GM18526 (cell line): ENCODE measurements at regions not wholly inside any gene's neighbourhood (a gene's known extent, or its start where the extent isn't known, plus 50 kb on each side); places are given as distances from the start of the nearest gene placed in this dataset.

Source experiments
- POLR2A ChIP-seq: IDR thresholded peaks from 3 replicates; pipeline ENCODE4 v1.6.1; 2011; ENCODE audit not compliant: insufficient read length; ENCODE audit errors: extremely low read depth

GRCh38 chr19:28422046-28422445 is 790.9 kb downstream of the UQCRFS1 start:
- TF ChIP-seq POLR2A = no peak

GRCh38 chr19:28420811-28421550 is 792.0 kb downstream of the UQCRFS1 start:
- TF ChIP-seq POLR2A = no peak

- TF ChIP-seq POLR2A = no peak
Measured at GRCh38 chr19:28419312-28419711, 793.6 kb downstream of the UQCRFS1 start.

GRCh38 chr19:28417361-28417760 is 795.6 kb downstream of the UQCRFS1 start:
- TF ChIP-seq POLR2A = no peak

GRCh38 chr19:28416245-28416644 is 796.7 kb downstream of the UQCRFS1 start:
- TF ChIP-seq POLR2A = no peak

DNA sequence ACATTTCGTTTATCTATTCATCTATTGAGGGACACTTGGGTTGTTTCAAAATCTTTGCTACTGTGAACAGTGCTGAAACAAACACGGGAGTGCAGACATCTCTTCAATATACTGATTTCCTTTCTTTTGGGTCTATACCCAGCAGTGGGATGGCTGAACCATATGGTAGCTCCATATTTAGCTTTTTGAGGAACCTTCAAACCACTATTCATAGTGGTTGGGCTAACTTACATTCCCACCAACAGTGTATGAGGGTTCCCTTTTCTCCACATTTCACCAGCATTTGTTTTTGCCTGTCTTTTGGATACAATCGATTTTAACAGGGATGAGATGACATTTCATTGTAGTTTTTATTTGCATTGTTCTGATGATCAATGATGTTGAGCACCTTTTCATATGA is 798.2 kb downstream of the UQCRFS1 start:
- no peak for TF ChIP-seq POLR2A

DNA sequence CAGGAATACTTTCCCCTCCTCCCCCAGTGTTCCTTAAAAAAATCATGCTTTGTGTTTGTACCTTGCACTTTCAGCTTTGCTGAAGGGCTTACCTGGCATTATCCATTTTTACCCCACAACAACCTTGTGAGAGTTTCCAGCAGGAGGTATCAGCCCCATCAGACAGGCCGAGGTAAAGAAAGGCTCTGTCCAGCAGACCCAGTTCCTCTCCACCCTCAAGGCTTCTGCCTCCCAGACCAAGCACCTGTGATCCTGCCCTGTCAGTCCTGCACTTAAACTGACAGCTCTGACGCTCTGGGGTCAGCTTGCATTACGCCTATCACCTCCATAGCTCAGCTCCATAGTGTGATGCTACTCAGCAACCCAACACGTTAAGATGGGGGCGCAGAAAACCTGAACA is 803.1 kb downstream of the UQCRFS1 start:
- no peak for TF ChIP-seq POLR2A

DNA sequence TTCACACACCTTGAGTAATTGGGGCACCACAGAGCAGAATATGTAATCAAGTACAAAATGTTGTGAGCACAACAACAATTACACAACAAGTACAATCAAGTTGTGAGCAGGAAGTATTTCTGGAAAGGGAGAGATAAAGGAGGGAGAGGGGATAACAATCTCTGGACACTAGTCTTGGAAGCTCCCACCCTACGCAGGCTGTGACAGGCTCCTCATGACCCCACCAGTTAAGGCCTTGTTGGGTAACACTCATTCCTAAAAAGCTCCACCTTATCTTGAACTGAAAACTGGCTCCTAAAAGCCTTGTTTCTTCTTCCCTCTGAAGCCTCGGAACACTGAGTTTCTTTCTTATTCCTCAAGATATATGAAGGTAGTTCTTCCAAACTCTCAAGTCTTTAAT is 806.0 kb downstream of the UQCRFS1 start:
- no peak for TF ChIP-seq POLR2A

DNA sequence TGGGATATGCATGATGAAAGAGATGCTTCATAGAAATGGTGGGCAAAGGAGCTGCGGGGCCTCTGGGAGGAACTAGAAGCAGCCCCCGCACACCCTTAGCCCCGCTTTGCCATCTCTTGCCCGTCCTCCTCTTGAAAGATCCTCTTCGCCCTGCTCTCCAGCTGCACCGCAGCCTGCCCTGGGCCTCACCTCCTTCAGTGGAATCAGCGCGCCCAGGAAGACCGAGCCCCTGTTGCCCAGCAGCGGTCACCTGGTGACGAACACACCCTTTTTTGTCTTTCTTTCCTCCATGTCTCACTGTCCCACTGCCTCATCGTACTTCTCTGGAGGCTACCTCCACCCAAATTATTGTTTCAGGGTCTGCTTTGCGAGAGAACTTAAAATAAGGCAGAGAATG is 807.6 kb downstream of the UQCRFS1 start:
- no peak for TF ChIP-seq POLR2A

- no peak for TF ChIP-seq POLR2A
Measured at GRCh38 chr19:28404472-28404871, 808.5 kb downstream of the UQCRFS1 start.

DNA sequence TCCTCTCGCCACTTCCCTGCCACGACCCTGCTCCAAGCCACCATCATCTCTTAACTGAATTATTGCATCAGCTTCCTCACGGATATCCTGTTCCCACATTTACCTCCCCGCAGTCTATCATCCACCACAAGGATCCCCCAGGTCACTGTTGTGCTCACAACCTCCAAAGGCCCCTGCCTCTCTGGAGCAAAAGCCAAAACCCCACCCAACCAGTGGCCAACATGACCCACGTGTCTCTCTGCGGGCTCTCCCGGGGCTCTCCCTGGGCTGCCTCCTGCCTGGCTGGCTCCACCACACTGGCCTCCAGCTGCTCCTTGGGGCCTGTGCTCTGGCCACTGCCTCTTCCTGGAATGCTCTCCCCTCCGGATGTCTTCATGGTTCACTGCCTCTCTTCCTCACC is 809.3 kb downstream of the UQCRFS1 start:
- no peak for TF ChIP-seq POLR2A

- no peak for TF ChIP-seq POLR2A
Measured at GRCh38 chr19:28402701-28403290, 810.2 kb downstream of the UQCRFS1 start.

DNA sequence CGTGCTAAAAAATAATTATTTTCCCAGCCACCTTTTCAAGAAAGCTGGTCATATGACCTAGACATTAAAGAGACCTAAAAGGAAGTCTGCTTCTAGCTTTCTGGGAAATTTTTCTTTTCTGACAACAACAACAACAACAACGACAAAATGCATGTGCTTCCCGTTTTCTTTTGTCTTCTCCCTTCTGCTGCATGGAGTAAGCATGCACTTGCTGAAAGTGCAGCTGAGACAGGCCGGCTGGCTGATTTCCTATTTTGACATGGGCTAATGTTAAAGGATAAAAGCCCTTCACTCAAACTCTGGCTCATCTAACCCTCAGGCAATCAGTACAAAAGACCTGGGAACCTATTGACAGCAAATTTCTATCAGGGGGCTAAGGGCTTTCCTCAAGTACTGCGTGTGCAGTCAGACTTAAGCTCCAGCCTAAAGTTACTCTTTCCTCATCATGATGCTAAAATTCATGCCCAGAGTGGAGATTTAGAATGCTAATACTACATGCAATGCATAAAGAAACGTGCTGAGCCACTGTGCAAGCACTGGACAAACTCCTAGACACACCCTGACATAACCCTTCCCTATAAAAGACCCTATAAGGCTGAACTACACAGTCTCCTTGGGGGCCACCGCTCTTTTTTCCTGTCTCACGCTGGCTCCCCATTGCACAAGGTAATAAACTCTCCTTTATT is 811.1 kb downstream of the UQCRFS1 start:
- no peak for TF ChIP-seq POLR2A

DNA sequence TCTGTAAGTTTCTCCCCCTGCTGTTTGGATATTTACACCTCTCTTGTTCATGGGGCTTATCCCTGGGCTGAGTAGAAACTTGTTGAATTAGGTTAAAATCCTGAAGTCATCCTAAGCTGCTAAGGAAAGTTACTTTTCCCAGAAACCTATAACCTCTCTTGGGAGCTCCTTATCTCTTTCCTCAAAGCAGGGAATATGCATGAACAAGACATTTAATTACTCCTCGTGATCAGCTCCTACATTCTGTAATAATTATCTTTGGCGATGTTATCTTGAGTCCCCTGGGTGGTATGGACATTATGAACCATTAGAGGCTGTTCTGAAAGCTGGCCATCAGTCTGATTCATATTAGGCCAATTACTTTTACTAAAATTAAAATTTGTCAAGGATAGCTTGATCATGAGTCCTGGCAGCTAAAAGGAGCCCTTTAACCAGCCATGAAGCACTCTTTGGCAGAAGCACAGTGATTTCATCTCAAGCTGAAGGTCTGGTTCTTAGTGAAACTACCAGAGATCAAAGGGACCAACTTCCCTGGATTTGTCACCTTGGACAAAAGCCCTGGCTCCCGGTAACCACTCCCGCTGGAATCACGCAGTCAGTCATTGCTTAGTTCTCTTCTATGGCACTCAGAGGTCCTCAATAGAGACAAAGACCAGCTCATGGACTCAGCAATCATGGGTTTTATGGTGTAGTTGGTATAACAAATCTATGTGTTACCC is 811.8 kb downstream of the UQCRFS1 start:
- no peak for TF ChIP-seq POLR2A

GRCh38 chr19:28399187-28399586 is 813.8 kb downstream of the UQCRFS1 start:
- no peak for TF ChIP-seq POLR2A

- no peak for TF ChIP-seq POLR2A
Measured at GRCh38 chr19:28397800-28398199, 815.2 kb downstream of the UQCRFS1 start.
